ENCODE measurements at regions not wholly inside any gene's neighbourhood (a gene's known extent, or its start where the extent isn't known, plus 50 kb on each side); places are given as distances from the start of the nearest gene placed in this dataset.

DNA sequence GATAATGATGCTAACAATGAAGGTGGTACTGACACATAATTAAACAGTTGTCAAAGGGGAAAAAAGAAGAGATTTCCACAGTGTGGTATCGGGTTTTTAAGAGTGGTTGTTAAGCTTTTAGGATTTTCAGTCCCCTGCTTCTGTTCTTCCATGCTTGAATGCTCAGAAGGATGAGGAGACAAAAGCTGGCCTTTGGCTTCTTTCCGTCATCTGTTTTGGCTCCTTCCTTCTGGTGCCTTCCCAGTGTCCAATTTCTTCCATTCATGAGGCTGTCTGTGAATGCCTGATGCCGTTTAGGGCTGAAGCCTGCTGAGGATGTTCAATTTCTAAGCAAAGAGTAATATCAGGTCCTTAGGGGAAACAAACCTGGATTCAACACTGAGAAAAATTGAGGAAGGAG, 179.6 kb upstream of the GLRA1 start:
- TF ChIP-seq POLR2A (IDR thresholded peaks at IDR 0.05), result no peak
- TF ChIP-seq, protein P1, sequence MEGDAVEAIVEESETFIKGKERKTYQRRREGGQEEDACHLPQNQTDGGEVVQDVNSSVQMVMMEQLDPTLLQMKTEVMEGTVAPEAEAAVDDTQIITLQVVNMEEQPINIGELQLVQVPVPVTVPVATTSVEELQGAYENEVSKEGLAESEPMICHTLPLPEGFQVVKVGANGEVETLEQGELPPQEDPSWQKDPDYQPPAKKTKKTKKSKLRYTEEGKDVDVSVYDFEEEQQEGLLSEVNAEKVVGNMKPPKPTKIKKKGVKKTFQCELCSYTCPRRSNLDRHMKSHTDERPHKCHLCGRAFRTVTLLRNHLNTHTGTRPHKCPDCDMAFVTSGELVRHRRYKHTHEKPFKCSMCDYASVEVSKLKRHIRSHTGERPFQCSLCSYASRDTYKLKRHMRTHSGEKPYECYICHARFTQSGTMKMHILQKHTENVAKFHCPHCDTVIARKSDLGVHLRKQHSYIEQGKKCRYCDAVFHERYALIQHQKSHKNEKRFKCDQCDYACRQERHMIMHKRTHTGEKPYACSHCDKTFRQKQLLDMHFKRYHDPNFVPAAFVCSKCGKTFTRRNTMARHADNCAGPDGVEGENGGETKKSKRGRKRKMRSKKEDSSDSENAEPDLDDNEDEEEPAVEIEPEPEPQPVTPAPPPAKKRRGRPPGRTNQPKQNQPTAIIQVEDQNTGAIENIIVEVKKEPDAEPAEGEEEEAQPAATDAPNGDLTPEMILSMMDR (IDR thresholded peaks at IDR 0.05), result no peak

Measured in testis (tissue), 2 donors.